DND-41 (cell line): ENCODE measurements at regions not wholly inside any gene's neighbourhood (a gene's known extent, or its start where the extent isn't known, plus 50 kb on each side); places are given as distances from the start of the nearest gene placed in this dataset.

Experiments used
- EZH2 ChIP-seq: IDR thresholded peaks from 3 replicates; pipeline ENCODE4 v1.6.1; 2012; ENCODE audit warnings: borderline replicate concordance, low read depth, mild to moderate bottlenecking, moderate library complexity, low read length, inconsistent platforms; ENCODE audit not compliant: severe bottlenecking
- TF ChIP-seq, protein P1 (sequence below): IDR thresholded peaks from 2 replicates; pipeline ENCODE4 v1.5.1; 2012; ENCODE audit warnings: borderline replicate concordance, low read length, moderate library complexity, mild to moderate bottlenecking; ENCODE audit not compliant: poor library complexity, severe bottlenecking; ENCODE audit errors: extremely low read depth

- TF ChIP-seq, protein P1, sequence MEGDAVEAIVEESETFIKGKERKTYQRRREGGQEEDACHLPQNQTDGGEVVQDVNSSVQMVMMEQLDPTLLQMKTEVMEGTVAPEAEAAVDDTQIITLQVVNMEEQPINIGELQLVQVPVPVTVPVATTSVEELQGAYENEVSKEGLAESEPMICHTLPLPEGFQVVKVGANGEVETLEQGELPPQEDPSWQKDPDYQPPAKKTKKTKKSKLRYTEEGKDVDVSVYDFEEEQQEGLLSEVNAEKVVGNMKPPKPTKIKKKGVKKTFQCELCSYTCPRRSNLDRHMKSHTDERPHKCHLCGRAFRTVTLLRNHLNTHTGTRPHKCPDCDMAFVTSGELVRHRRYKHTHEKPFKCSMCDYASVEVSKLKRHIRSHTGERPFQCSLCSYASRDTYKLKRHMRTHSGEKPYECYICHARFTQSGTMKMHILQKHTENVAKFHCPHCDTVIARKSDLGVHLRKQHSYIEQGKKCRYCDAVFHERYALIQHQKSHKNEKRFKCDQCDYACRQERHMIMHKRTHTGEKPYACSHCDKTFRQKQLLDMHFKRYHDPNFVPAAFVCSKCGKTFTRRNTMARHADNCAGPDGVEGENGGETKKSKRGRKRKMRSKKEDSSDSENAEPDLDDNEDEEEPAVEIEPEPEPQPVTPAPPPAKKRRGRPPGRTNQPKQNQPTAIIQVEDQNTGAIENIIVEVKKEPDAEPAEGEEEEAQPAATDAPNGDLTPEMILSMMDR = no peak
- TF ChIP-seq EZH2 = no peak
These were observed 62.4 kb upstream of the CCDC71L start for GRCh38 chr7:106723398-106723797.
